HPDE6-E6E7 (cell line): ENCODE measurements at regions not wholly inside any gene's neighbourhood (a gene's known extent, or its start where the extent isn't known, plus 50 kb on each side); places are given as distances from the start of the nearest gene placed in this dataset.
A peak's percentile ranks its signal among the peaks of the same experiment; 100 is the strongest.
"Not testable (repeated sequence)": the region's sequence is repeated elsewhere in the genome, so short reads cannot be mapped to it uniquely, and the experiment has no call there.

Experiments
- DNase-seq: peaks from one replicate; pipeline ENCODE4 v3.0.0; 2011; ENCODE audit warnings: missing footprints; ENCODE audit errors: extremely low spot score

- DNase-seq, result no peak
Observed at GRCh38 chr2:105537920-105538319, 139.1 kb upstream of the FHL2 start.

- DNase-seq, result peak; percentile 55
Observed at GRCh38 chr2:105537466-105537865, 138.6 kb upstream of the FHL2 start.

GRCh38 chr2:105536175-105536574 is 137.3 kb upstream of the FHL2 start:
- DNase-seq, result no peak

DNA sequence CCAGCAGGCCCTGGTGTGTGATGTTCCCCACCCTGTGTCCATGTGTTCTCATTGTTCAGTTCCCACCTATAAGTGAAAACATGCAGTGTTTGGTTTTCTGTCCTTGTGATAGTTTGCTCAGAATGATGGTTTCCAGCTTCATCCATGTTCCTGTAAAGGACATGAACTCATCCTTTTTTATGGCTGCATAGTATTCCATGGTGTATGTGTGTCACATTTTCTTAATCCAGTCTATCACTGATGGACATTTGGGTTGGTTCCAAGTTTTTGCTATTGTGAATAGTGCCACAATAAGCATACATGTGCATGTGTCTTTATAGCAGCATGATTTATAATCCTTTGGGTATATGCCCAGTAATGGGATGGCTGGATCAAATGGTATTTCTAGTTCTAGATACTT is 130.4 kb upstream of the FHL2 start:
- DNase-seq, result not testable (repeated sequence)

GRCh38 chr2:105526000-105526925 is 127.4 kb upstream of the FHL2 start:
- no peak for DNase-seq

- no peak for DNase-seq
Observed at GRCh38 chr2:105525201-105525600, 126.3 kb upstream of the FHL2 start.

GRCh38 chr2:105522645-105523044 is 123.8 kb upstream of the FHL2 start:
- DNase-seq, result no peak

DNA sequence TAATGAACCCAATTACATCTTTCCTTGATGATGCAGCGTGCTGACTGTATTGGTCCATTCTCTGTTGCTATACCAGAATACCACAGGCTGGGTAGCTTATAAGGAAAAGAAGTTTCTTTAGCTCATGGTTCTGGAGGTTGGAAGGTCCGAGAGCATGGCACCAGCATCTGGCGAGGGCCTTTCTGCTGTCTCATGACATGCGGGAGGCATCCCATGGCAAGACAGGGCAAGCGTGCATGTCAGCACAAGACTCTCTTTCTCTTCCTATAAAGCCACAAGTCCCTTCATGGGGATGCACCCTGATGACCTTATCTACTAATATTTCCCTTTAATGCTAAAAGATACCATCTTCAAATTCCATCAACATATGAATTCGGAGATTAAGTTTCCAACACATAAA is 122.8 kb upstream of the FHL2 start:
- DNase-seq, result no peak

GRCh38 chr2:105521176-105521575 is 122.3 kb upstream of the FHL2 start:
- DNase-seq, result no peak

GRCh38 chr2:105519516-105519915 is 120.7 kb upstream of the FHL2 start:
- DNase-seq, result no peak

DNA sequence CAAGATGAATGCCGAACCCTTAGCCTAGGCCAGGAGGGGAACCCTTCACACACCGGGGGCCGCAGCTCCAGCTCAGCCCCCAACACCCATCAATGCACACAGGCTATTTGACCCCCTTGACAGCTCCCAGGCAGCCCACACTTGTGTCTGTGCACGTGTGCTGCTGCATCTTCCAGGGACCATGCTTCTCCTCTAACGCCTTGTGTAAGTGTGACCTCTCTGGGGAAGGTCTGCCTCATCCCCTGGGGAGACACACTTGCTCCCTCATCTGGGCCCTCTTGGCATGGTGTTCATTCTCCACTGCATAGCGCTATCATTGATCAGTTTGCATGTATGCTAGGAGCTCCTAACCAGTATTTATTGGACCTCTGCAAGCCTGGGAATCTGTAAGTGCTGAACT is 120.0 kb upstream of the FHL2 start:
- DNase-seq, result no peak

DNA sequence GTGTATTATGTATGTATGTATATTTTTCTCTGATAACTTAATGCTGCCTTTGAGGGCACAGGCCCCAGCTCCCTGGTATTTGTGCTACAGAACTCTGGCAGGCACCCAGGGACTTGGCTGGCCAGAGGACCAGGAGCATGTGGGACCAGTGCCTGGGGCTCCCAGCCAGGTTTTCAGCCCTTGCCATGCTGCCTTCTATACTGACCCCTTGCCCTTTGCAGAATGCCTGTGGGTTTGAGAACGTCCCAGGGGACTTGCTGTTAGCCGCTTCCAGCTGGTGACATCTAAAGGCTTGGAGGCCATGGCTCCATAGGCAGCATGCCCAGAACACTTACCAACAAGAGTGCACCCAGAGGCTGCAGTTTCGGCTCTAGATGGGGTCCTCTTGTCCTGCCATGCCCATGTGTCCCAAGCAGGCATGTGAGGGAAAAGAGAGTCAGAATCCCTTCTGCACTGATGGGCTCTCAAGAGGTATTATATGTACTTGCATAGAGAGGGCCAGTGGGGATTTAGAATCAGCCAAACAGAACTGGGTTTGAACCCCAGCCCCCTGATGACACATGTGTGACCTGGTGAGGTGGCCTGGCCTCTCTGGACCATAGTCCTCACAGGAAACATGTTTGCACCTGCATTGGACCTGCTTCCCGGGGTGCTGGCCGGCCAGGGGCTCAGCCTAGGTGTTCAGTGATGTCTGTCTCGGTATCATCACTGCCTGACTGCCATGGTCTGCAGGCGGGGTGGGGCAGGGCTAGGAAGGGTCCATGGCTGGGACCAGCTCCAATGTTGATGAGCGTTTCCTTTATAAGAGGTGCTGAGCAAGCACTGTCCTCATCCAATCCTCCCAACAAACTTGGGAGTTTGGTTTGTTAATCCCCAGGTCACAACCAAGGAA is 119.2 kb upstream of the FHL2 start:
- DNase-seq, result no peak

- no peak for DNase-seq
Observed at GRCh38 chr2:105515581-105516415, 116.9 kb upstream of the FHL2 start.

DNA sequence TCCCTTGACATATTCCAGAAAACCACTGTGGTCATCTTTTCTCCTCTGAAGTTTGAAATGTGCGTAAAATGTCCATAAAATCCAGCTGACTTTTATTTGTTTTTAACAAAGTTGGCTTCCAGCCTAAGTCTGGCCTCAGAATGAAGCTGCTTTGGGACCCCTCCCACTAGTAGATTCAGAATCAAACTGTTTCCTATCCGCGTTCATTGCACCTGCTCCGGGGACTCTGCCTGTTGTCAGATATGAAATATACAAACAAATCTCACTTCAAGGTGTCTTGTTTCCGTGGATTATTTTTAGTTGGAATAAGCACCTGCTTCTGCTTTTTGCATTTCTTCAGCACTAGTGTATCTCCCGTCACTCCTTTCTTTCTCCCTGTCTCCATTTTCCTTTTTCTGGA is 115.7 kb upstream of the FHL2 start:
- DNase-seq, result no peak

- peak; percentile 45 for DNase-seq
Observed at GRCh38 chr2:105510761-105511528, 112.1 kb upstream of the FHL2 start.

- no peak for DNase-seq
Observed at GRCh38 chr2:105509269-105510086, 110.6 kb upstream of the FHL2 start.

DNA sequence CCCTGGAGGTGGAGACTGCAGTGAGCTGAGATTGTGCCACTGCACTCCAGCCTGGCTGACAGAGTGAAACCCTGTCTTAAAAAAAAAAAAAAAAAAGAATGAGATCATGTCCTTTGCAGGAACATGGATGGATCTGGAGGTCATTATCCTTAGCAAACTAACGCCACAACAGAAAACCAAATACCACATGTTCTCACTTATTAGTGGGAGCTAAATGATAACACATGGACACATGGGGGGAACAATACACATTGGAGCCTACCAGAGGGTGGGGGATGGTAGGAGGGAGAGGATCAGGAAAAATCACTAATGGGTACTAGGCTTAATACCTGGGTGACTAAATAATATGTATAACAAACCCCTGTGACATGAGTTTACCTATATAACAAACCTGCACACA is 108.0 kb upstream of the FHL2 start:
- DNase-seq, result not testable (repeated sequence)

DNA sequence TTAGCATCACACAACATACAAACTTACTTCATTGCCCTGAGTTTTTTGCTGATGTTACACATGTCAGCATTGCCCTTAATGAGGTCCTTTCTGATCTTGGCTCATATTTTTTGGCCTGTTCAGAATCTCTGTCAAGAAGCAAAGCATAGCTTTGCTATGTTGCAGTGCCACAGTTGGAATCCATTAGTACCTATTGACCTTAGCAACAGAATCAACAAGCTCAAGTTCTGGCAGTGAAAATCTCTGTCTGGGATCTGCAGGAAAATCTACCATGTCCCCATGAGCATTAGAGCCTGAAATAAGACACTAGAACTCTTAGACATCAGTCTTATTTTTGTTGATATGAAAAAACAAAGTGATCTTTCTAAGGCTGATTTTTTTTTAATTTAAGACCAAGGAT is 105.6 kb upstream of the FHL2 start:
- DNase-seq, result no peak

DNA sequence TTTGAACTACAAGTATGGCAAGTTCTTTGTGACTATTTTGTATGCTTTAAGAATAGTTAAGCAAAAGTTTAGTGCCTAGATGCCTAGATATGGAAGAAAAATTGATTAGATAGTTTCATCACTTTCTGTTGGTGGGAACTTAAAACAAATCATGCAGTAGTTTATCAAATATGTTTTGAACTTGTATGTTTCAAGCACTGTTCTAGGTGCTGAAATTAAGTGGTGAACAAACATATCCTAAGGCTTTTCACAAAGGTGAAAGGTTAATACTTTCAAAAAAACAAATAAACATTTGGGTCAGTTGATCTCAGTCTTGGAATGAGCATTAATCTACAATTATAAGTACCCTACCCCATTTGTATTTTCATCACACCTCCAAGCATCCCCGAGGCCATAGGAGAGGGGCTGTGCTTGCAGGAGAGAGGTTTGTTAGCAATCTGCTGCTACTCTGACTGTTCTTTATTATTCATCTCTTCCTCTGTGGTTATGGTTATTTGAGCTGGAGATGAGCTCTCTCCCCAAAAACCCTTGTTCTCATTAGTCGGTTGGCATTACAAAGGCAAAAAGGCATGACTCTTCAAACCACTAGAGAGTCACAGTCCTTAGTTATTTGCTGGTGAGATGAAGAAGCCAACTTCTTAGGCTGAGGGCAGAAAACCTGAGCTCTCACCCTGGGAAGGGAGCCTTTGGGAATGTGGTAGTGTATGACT is 103.9 kb upstream of the FHL2 start:
- no peak for DNase-seq
